Non-pigmented ciliary epithelial cell (primary cell): ENCODE measurements at regions not wholly inside any gene's neighbourhood (a gene's known extent, or its start where the extent isn't known, plus 50 kb on each side); places are given as distances from the start of the nearest gene placed in this dataset.
"Not testable (repeated sequence)": the region's sequence is repeated elsewhere in the genome, so short reads cannot be mapped to it uniquely, and the experiment has no call there.

Experiments used
- DNase-seq: peaks from one replicate; pipeline ENCODE4 v3.0.0-alpha.2; 2010; ENCODE audit warnings: low read depth

DNA sequence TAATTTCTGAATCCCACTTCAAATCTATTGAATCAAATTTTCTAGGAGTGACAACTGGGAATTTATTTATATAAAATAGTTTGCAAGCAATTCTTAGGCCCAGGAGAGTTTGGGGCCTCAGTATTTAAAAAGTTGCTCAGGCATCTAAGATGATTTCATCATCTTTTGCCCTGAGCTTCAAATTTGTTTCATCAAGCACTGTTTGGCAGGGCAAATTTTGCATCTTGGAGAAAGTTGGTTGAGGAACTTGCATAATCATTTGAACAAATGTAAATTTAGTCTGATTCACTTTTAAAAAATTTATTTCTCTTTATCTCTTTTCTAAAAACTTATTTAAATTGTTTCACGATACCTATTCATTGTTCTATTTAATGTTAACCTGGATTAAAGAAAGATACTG lies 702.8 kb downstream of the SI start:
- DNase-seq, result no peak

- no peak for DNase-seq
Observed at GRCh38 chr3:164371681-164372080, 706.6 kb downstream of the SI start.

GRCh38 chr3:164370970-164371369 lies 707.3 kb downstream of the SI start:
- DNase-seq, result no peak

DNA sequence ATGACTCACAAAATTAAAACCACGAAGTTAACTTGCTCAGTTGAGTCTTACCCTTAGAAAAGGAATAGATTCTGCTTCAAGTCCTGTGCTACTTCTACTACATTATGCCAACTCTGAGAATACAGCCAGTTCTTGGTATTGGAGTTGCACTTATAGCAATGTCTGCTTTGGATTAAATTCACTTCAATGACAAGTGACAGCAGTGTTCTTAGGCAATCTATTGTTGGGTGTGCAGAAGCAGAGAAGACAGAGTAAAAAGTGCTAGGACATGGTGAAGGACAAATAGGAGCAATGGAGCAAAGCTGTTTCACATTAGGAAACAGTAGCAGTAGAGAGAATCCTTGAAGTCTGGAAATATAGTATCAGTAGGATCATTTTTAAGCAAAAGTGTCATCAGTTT lies 713.1 kb downstream of the SI start:
- DNase-seq, result no peak

DNA sequence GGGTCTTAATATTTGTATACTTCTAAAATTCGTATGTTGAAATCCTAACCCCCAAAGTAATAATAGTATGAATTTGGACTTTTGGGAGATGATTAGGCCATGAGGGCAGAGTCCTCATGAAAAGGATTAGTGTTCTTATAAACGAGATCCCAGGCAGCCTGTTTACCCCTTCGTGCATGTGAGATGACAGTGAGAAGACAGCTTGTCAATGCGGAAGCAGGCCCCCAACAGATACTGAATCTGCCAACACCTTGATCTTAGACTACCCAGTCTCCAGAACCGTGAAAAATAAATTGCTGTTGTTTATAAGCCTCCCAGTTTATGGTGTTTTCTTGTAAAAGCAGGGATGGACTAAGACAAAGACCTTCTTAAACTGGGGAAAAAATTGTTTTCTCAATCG lies 714.2 kb downstream of the SI start:
- DNase-seq, result no peak

- DNase-seq, result no peak
Observed at GRCh38 chr3:164360738-164361406, 717.4 kb downstream of the SI start.

DNA sequence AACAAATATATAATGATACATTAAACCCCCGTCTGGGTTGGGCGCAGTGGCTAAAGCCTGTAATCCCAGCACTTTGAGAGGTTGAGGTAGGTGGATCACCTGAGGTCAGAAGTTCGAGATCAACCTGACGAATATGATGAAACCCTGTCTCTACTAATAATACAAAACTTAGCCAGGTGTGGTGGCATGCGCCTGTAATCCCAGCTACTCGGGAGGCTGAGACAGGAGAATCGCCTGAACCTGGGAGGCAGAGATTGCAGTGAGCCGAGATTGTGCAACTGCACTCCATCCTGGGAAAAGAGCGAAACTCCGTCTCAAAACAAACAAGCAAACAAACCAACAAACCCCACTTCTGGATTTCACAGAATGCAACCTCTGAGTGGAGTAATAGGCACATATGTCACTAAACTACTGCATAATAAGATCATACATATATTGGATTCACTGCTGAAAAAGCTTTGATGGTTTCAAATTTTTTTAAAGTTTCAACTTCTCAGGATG lies 718.2 kb downstream of the SI start:
- DNase-seq, result no peak

- DNase-seq, result no peak
Observed at GRCh38 chr3:164352991-164353390, 725.3 kb downstream of the SI start.

DNA sequence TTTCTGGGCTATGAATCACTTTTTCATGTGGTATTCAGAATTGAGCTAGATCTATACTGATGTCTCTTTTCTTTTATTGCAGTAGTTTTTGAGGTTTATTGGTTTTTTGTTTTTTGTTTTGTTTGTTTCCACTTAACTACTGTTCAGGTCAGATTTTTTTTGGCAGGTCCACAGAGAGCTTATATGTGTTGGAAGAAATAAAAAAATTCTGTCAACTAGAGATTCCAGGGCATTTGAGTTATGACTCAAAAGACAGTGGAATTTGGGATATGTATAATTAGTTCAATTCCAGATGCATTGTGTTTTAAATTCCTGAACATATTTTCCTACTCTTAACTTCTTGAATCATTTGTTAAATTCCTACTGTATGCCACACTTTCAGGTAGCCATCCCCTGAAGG lies 727.2 kb downstream of the SI start:
- DNase-seq, result no peak

GRCh38 chr3:164342206-164342605 lies 736.1 kb downstream of the SI start:
- not testable (repeated sequence) for DNase-seq

GRCh38 chr3:164341086-164341485 lies 737.2 kb downstream of the SI start:
- DNase-seq, result no peak

GRCh38 chr3:164340273-164340672 lies 738.0 kb downstream of the SI start:
- no peak for DNase-seq

DNA sequence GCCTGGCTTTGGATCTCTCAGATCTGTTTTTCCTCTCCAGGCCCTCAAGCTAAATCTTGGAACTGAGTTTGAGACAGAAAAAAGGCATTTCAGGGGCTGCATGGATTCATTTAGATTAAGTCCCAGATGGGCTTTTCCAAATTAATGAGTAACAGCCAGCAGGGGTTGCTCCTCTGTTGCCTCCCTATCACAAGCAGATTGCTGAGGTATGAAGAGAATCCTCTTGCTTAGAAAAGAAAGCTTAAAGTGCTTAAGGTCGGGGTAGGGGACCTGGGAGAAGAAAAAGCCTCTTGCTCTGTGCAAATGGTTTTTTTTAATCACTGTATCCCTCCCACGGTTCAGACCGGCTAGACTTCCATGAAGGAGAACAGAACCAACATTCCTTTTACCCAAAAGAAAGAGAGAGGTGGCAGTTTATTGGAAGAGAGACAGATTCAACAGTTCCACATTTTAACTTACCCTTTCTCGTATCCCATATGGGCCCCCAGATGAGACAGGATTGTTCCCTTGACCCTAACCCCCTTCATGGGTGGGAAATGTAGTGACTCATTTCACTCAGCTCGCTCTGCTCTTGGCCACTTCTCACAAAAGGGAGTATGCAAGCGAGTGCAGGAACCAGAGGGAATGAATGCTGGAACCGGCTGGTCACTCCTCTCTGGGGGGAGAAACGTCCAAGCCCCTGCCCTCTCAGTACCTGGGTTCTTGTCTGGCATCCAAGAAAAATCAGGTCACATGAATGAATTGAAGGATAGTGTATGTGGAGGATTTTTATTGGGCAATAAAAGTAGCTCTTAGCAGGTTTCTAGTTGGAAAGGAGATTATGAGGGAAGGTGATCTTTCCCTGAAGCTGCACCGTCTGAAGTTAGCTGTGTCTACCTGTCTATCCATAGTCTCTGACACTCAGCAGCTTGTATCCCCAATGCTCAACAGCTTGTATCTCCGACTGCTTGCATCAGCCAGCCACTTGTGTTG lies 745.2 kb downstream of the SI start:
- no peak for DNase-seq

- DNase-seq, result no peak
Observed at GRCh38 chr3:164326714-164327113, 751.6 kb downstream of the SI start.

- no peak for DNase-seq
Observed at GRCh38 chr3:164320962-164321361, 757.3 kb downstream of the SI start.

- DNase-seq, result no peak
Observed at GRCh38 chr3:164306042-164306441, 772.3 kb downstream of the SI start.

GRCh38 chr3:164303894-164304293 lies 774.4 kb downstream of the SI start:
- no peak for DNase-seq

GRCh38 chr3:164302622-164303021 lies 775.7 kb downstream of the SI start:
- no peak for DNase-seq

DNA sequence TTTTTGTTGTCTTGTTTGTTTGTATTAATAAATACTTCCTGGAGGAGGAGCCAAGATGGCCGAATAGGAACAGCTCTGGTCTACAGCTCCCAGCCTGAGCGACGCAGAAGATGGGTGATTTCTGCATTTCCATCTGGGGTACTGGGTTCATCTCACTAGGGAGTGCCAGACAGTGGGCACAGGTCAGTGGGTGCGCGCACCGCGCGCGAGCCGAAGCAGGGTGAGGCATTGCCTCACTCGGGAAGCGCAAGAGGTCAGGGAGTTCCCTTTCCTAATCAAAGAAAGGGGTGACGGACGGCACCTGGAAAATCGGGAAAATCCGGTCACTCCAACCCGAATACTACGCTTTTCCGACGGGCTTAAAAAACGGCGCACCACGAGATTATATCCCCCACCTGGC lies 786.8 kb downstream of the SI start:
- DNase-seq, result not testable (repeated sequence)

- no peak for DNase-seq
Observed at GRCh38 chr3:164278550-164278949, 799.7 kb downstream of the SI start.

DNA sequence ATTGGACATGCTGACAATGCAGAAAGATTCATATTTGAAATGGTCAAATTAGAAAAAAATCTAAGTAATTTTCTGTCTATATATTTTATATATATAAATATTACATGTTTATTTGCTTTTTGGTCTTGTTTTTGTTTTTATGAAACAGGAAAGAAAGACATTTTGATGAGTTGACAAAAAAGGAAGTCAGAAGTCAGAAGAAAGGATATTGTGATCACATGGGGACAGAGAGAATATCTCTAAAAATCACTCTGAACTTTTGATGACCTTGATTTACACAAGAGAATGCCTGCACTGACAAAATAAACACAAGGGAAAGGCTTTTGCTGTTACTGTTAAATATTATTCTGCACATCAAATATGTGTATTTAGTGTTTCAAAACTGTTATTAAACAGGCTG lies 811.2 kb downstream of the SI start:
- DNase-seq, result no peak

DNA sequence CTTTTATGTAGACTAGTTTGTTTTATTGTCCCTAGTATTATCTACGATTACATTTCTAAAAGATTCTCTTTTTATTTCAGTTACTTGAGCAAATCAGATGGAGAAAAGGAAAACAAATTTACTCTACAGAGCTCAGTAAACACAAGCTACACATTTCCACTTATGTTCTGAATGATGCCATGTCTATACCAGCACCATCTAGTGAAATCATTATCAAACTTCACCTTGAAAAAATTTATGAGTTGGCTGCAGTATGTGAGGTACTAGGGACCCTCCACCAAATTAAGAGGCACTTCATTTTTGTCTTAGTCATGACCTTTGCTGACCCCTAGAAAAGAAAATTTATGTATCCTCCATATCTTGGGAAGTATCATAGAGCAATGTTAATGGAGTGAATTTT lies 827.4 kb downstream of the SI start:
- DNase-seq, result no peak

- no peak for DNase-seq
Observed at GRCh38 chr3:164236851-164237250, 841.4 kb downstream of the SI start.
